ENCODE measurements at regions not wholly inside any gene's neighbourhood (a gene's known extent, or its start where the extent isn't known, plus 50 kb on each side); places are given as distances from the start of the nearest gene placed in this dataset.

DNA sequence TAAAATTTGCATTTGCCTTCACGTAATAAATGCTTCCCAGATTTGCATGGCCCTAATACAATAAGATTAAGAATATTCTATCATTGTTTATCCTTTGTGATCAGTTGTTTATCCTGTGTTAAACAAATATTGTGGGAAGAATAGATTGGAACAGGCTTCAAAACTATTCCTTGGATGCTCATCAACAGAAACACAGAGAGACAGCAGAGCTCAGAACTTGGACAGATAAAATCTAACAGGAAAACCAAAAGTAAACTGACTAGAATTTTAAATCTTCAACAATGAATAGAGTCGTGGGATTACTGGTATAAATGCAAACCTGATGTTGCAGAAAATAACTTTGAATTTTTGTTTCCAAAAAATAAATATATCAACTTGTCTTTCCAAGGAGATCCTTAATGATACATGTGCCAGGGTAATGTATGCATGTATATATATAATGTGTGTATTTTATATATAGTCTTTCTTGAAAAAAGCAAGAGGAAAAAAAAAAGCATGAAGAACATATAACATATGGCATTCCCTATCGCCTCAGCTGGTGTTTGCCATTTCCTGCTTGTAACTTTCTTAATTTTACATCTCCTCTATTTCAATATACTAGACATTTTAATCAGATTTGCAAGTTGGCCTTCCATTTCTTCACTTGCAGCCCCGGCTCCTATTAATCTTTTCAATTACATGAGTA, 59.9 kb upstream of the TANK start:
- no peak for ATAC-seq
- H3K4me3 Mint-ChIP-seq: no peak overlapping the region
- POLR2A ChIA-PET: no interaction called here
- DNase-seq (ENCODE audit: low spot score): no peak
- H3K4me1 Mint-ChIP-seq: peaks cover 13% of the 10 kb centered on the region
- H3K27me3 Mint-ChIP-seq (ENCODE audit: low read depth): no peaks in the 10 kb centered on the region
- peaks cover 2% of the 10 kb centered on the region; the same call in 1 of the 2 replicates for H3K36me3 Mint-ChIP-seq
- TF ChIP-seq ZSCAN18 (CRISPR knock-in tag; IDR thresholded peaks at IDR 0.05) (no peak), ZNF121 (CRISPR knock-in tag; IDR thresholded peaks at IDR 0.05) (no peak), IRF1 (CRISPR knock-in tag; IDR thresholded peaks at IDR 0.05) (no peak), USF2 (CRISPR knock-in tag; IDR thresholded peaks at IDR 0.05) (no peak), TEAD4 (CRISPR knock-in tag; IDR thresholded peaks at IDR 0.05) (no peak), MYBL2 (CRISPR knock-in tag; IDR thresholded peaks at IDR 0.05) (no peak), HMGXB4 (CRISPR knock-in tag; IDR thresholded peaks at IDR 0.05) (no peak), HMGA2 (CRISPR knock-in tag; IDR thresholded peaks at IDR 0.05) (no peak), KAT7 (CRISPR knock-in tag; IDR thresholded peaks at IDR 0.05; ENCODE audit: borderline replicate concordance) (no peak)
- TF ChIP-seq, protein P1, sequence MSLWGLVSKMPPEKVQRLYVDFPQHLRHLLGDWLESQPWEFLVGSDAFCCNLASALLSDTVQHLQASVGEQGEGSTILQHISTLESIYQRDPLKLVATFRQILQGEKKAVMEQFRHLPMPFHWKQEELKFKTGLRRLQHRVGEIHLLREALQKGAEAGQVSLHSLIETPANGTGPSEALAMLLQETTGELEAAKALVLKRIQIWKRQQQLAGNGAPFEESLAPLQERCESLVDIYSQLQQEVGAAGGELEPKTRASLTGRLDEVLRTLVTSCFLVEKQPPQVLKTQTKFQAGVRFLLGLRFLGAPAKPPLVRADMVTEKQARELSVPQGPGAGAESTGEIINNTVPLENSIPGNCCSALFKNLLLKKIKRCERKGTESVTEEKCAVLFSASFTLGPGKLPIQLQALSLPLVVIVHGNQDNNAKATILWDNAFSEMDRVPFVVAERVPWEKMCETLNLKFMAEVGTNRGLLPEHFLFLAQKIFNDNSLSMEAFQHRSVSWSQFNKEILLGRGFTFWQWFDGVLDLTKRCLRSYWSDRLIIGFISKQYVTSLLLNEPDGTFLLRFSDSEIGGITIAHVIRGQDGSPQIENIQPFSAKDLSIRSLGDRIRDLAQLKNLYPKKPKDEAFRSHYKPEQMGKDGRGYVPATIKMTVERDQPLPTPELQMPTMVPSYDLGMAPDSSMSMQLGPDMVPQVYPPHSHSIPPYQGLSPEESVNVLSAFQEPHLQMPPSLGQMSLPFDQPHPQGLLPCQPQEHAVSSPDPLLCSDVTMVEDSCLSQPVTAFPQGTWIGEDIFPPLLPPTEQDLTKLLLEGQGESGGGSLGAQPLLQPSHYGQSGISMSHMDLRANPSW (CRISPR knock-in tag; conservative IDR thresholded peaks at IDR 0.05; ENCODE audit: low read depth): no peak
- H3K9me3 Mint-ChIP-seq: peaks cover 10% of the 10 kb centered on the region
- H3K27ac Mint-ChIP-seq: no peak overlapping the region
- CTCF ChIA-PET: interaction anchor here (1.0 kb wide), 1 partner anchor 36 kb away, joined by 3 read pairs; no protein-coding TSS in a partner anchor

DNA sequence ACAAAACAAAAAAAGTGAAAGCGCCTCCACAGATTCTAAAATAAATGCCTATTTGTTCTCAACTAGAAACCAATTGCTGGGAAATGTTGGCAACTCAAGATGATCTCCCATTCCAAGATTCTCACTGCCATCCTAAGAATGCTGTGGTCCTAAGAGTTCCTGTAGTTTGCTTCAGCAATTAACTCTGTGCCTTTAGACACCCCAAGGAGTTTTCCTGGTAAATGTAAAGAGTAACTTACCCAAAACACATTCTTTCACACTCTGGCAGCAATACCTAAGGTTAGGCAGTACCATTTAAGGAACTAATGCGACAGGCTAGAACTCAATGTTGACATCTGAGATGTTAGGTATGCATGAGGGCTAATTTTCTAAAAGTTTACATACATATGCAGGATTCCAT, 58.8 kb upstream of the TANK start:
- ChIA-PET POLR2A (no interaction called here), CTCF (no interaction called here)
- ATAC-seq (peak; percentile 20; the same call in 1 of the 2 replicates), DNase-seq (ENCODE audit: low spot score) (no peak)
- no peaks in the 10 kb centered on the region for H3K27me3 Mint-ChIP-seq (ENCODE audit: low read depth)
- H3K9me3 Mint-ChIP-seq: peaks cover 10% of the 10 kb centered on the region
- peak overlapping the region; percentile 1; the same call in 1 of the 2 replicates for H3K27ac Mint-ChIP-seq
- H3K4me1 Mint-ChIP-seq: peaks cover 9% of the 10 kb centered on the region
- no peak overlapping the region for H3K4me3 Mint-ChIP-seq
- H3K36me3 Mint-ChIP-seq: peaks cover 2% of the 10 kb centered on the region; the same call in 1 of the 2 replicates
- TF ChIP-seq SP1 (CRISPR knock-in tag; conservative IDR thresholded peaks at IDR 0.05) (no peak), ZNF396 (CRISPR knock-in tag; IDR thresholded peaks at IDR 0.05; ENCODE audit: borderline replicate concordance) (no peak), SMAD4 (CRISPR knock-in tag; IDR thresholded peaks at IDR 0.05) (no peak), IRF2 (CRISPR knock-in tag; IDR thresholded peaks at IDR 0.05; ENCODE audit: borderline replicate concordance, low read depth) (no peak), MXD4 (CRISPR knock-in tag; IDR thresholded peaks at IDR 0.05; ENCODE audit: borderline replicate concordance) (no peak), ZNF416 (CRISPR knock-in tag; IDR thresholded peaks at IDR 0.05) (no peak), ELF4 (CRISPR knock-in tag; IDR thresholded peaks at IDR 0.05; ENCODE audit: low read depth) (no peak), ZNF423 (CRISPR knock-in tag; IDR thresholded peaks at IDR 0.05) (no peak)
- TF ChIP-seq, protein P2, sequence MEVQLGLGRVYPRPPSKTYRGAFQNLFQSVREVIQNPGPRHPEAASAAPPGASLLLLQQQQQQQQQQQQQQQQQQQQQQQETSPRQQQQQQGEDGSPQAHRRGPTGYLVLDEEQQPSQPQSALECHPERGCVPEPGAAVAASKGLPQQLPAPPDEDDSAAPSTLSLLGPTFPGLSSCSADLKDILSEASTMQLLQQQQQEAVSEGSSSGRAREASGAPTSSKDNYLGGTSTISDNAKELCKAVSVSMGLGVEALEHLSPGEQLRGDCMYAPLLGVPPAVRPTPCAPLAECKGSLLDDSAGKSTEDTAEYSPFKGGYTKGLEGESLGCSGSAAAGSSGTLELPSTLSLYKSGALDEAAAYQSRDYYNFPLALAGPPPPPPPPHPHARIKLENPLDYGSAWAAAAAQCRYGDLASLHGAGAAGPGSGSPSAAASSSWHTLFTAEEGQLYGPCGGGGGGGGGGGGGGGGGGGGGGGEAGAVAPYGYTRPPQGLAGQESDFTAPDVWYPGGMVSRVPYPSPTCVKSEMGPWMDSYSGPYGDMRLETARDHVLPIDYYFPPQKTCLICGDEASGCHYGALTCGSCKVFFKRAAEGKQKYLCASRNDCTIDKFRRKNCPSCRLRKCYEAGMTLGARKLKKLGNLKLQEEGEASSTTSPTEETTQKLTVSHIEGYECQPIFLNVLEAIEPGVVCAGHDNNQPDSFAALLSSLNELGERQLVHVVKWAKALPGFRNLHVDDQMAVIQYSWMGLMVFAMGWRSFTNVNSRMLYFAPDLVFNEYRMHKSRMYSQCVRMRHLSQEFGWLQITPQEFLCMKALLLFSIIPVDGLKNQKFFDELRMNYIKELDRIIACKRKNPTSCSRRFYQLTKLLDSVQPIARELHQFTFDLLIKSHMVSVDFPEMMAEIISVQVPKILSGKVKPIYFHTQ (CRISPR knock-in tag; IDR thresholded peaks at IDR 0.05): no peak
- TF ChIP-seq, protein P3, sequence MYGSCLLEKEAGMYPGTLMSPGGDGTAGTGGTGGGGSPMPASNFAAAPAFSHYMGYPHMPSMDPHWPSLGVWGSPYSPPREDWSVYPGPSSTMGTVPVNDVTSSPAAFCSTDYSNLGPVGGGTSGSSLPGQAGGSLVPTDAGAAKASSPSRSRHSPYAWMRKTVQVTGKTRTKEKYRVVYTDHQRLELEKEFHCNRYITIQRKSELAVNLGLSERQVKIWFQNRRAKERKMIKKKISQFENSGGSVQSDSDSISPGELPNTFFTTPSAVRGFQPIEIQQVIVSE (CRISPR knock-in tag; IDR thresholded peaks at IDR 0.05; ENCODE audit: borderline replicate concordance): no peak
